Kidney epithelial cell (primary cell): ENCODE measurements at regions not wholly inside any gene's neighbourhood (a gene's known extent, or its start where the extent isn't known, plus 50 kb on each side); places are given as distances from the start of the nearest gene placed in this dataset.

Experiments
- DNase-seq: peaks from one replicate; pipeline ENCODE4 v3.0.0-alpha.2; 2010; ENCODE audit warnings: low read depth
- H3K27me3 ChIP-seq: 2 replicates; pipeline ENCODE4 v1.6.0; 2011; ENCODE audit warnings: low read length; ENCODE audit not compliant: control insufficient read depth, insufficient read depth
- H3K36me3 ChIP-seq: 2 replicates; pipeline ENCODE4 v1.5.1; 2011; ENCODE audit warnings: low read length; ENCODE audit not compliant: control insufficient read depth, insufficient read depth
- H3K4me3 ChIP-seq: 2 replicates; pipeline ENCODE4 v1.5.1; 2011; ENCODE audit warnings: low read depth, mild to moderate bottlenecking, control low read depth, low read length
- TF ChIP-seq, protein P1 (sequence below): IDR thresholded peaks from 2 replicates; pipeline ENCODE4 v1.5.1; 2011; ENCODE audit warnings: mild to moderate bottlenecking, moderate library complexity, low read length, control low read depth, inconsistent platforms; ENCODE audit not compliant: insufficient read depth, poor library complexity, severe bottlenecking

- Histone ChIP-seq H3K36me3 (no peaks in the 10 kb centered on the region), H3K4me3 (no peak overlapping the region), H3K27me3 (no peaks in the 10 kb centered on the region)
- TF ChIP-seq, protein P1, sequence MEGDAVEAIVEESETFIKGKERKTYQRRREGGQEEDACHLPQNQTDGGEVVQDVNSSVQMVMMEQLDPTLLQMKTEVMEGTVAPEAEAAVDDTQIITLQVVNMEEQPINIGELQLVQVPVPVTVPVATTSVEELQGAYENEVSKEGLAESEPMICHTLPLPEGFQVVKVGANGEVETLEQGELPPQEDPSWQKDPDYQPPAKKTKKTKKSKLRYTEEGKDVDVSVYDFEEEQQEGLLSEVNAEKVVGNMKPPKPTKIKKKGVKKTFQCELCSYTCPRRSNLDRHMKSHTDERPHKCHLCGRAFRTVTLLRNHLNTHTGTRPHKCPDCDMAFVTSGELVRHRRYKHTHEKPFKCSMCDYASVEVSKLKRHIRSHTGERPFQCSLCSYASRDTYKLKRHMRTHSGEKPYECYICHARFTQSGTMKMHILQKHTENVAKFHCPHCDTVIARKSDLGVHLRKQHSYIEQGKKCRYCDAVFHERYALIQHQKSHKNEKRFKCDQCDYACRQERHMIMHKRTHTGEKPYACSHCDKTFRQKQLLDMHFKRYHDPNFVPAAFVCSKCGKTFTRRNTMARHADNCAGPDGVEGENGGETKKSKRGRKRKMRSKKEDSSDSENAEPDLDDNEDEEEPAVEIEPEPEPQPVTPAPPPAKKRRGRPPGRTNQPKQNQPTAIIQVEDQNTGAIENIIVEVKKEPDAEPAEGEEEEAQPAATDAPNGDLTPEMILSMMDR = no peak
- no peak for DNase-seq
Measured at GRCh38 chr7:156102267-156102666, 290.0 kb upstream of the SHH start.

DNA sequence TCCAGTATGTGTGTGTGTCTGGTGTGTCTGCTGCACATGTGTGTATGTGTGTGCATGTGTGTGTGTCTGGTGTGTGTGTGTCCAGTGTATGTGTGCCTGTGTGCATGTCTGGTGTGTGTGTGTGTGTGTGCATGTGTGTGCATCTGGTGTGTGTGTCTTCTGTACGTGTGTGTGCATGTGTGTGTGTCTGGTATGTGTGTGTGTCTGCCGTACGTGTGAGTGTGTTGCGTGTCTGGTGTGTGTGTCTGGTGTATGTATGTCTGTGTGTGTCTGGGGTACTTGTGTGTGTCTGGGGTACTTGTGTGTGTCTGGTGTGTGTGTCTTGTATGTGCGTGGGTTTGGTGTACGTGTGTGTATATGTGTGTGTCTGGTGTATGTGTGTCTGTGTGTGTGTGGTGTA is 289.1 kb upstream of the SHH start:
- TF ChIP-seq, protein P1 = no peak
- Histone ChIP-seq H3K27me3 (no peaks in the 10 kb centered on the region), H3K36me3 (no peaks in the 10 kb centered on the region), H3K4me3 (no peak overlapping the region)
- DNase-seq = no peak

DNA sequence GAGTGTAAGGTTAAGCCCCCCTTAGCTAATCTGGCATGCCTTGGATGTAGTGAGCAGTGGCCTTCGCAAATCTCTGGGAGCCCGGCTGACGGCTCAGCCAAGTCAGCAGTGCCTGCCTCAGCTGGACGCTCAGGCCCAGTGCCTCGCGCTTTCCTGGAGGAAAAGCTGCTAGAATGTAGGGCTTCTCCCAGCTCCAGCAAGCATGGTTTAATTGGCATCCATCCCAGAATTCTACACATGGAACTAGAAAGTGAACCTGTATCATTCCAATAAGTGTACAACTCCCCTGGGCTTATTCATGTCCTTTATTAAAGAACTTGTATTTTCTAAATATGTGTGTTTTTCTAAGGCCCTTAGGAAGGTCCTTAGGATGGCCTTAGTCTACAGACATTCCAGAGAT is 287.8 kb upstream of the SHH start:
- no peaks in the 10 kb centered on the region for H3K36me3 ChIP-seq
- no peak for DNase-seq
- no peak overlapping the region for H3K4me3 ChIP-seq
- TF ChIP-seq, protein P1 = no peak
- H3K27me3 ChIP-seq = no peaks in the 10 kb centered on the region

GRCh38 chr7:156099085-156099484 is 286.8 kb upstream of the SHH start:
- TF ChIP-seq, protein P1 = no peak
- Histone ChIP-seq H3K4me3 (no peak overlapping the region), H3K27me3 (no peaks in the 10 kb centered on the region), H3K36me3 (no peaks in the 10 kb centered on the region)
- no peak for DNase-seq

DNA sequence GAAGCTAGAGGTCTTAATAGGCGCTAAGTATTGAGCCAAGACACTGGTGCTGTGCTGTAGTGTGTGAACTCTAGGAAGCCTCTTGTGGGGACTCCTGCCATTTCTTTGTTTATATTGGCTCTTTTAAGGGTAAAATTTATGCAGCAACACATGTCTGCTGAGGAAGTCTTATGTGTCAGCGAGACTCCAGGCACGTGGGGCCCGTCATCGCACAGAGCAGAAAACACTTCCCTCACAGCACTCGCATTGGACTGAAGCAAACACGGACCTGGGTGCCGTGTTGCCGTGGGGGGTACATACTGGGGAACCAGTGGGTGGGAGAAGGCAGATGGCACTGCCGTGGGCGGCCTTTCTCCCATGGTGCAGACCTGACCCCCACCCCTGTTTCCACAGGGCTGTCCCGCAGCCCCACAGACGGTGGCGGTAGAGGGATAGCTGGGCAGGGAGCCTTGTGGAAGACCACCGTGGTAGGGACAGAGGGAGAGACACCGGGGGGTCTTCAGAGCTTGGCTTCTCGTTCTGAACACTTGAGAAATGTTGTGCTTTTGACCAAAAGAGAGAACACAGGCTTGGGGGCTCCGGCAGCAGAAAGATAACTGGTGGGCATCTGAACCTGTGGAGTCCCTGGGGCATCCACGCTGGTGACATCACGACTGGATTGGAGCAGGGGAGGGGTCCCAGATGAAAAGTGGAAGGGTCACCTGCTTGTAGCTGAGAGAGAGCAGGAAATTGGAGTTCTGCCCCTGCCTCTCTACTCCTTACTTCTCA is 284.7 kb upstream of the SHH start:
- Histone ChIP-seq H3K36me3 (no peaks in the 10 kb centered on the region), H3K4me3 (no peak overlapping the region), H3K27me3 (no peaks in the 10 kb centered on the region)
- DNase-seq = no peak
- TF ChIP-seq, protein P1 = no peak
